ENCODE measurements at regions not wholly inside any gene's neighbourhood (a gene's known extent, or its start where the extent isn't known, plus 50 kb on each side); places are given as distances from the start of the nearest gene placed in this dataset.

GRCh38 chr1:4595341-4596225, 58.8 kb upstream of the AJAP1 start:
- H3K4me3 ChIP-seq (ENCODE audit: low read depth, low read length): no peak overlapping the region
- DNase-seq (ENCODE audit: low read depth, low spot score): no peak
- in situ Hi-C loops (cut with HindIII; ENCODE audit: low sequenced_read_pairs): no loop called here
- TF ChIP-seq CTCF (IDR thresholded peaks at IDR 0.05; ENCODE audit: low read depth, low read length): no peak

- TF ChIP-seq CTCF (IDR thresholded peaks at IDR 0.05; ENCODE audit: low read depth, low read length): no peak
- H3K4me3 ChIP-seq (ENCODE audit: low read depth, low read length): no peak overlapping the region
- no peak for DNase-seq (ENCODE audit: low read depth, low spot score)
- in situ Hi-C loops (cut with HindIII; ENCODE audit: low sequenced_read_pairs): no loop called here
Observed at GRCh38 chr1:4596486-4596885, 57.9 kb upstream of the AJAP1 start.

- in situ Hi-C loops (cut with HindIII; ENCODE audit: low sequenced_read_pairs): no loop called here
- TF ChIP-seq CTCF (IDR thresholded peaks at IDR 0.05; ENCODE audit: low read depth, low read length): no peak
- no peak overlapping the region for H3K4me3 ChIP-seq (ENCODE audit: low read depth, low read length)
- DNase-seq (ENCODE audit: low read depth, low spot score): no peak
Observed at GRCh38 chr1:4597020-4597419, 57.4 kb upstream of the AJAP1 start.

GRCh38 chr1:4598561-4598960, 55.8 kb upstream of the AJAP1 start:
- no peak overlapping the region for H3K4me3 ChIP-seq (ENCODE audit: low read depth, low read length)
- no peak for DNase-seq (ENCODE audit: low read depth, low spot score)
- TF ChIP-seq CTCF (IDR thresholded peaks at IDR 0.05; ENCODE audit: low read depth, low read length): no peak
- in situ Hi-C loops (cut with HindIII; ENCODE audit: low sequenced_read_pairs): no loop called here

GRCh38 chr1:4599521-4599920, 54.9 kb upstream of the AJAP1 start:
- in situ Hi-C loops (cut with HindIII; ENCODE audit: low sequenced_read_pairs): no loop called here
- no peak overlapping the region for H3K4me3 ChIP-seq (ENCODE audit: low read depth, low read length)
- no peak for DNase-seq (ENCODE audit: low read depth, low spot score)
- TF ChIP-seq CTCF (IDR thresholded peaks at IDR 0.05; ENCODE audit: low read depth, low read length): no peak

- no peak for TF ChIP-seq CTCF (IDR thresholded peaks at IDR 0.05; ENCODE audit: low read depth, low read length)
- no peak for DNase-seq (ENCODE audit: low read depth, low spot score)
- no peak overlapping the region for H3K4me3 ChIP-seq (ENCODE audit: low read depth, low read length)
- in situ Hi-C loops (cut with HindIII; ENCODE audit: low sequenced_read_pairs): no loop called here
Observed at GRCh38 chr1:4599951-4600481, 54.4 kb upstream of the AJAP1 start.

All from astrocyte of the spinal cord (primary cell).